Aorta (tissue), 5 donors: ENCODE measurements at regions not wholly inside any gene's neighbourhood (a gene's known extent, or its start where the extent isn't known, plus 50 kb on each side); places are given as distances from the start of the nearest gene placed in this dataset.

Experiments
- ATAC-seq: fragments of 200-7000 bp; cut with Tn5 transposase; one replicate; pipeline ENCODE4 v1.9.1; 2022; ENCODE audit warnings: moderate library complexity; ENCODE audit not compliant: low FRiP score
- DNase-seq, 2 donors: peaks; one replicate each; pipeline ENCODE4 v3.0.0-alpha.2; 2020
- H3K27ac ChIP-seq, 2 donors: one replicate each; pipeline ENCODE4 v1.5.1; 2013; ENCODE audit warnings: low read length in 2 of 2, mild to moderate bottlenecking in 2 of 2, moderate library complexity in 2 of 2, control low read depth in 1 of 2, inconsistent platforms in 1 of 2, low read depth in 1 of 2
- H3K27me3 ChIP-seq, 2 donors: one replicate each; pipeline ENCODE4 v1.6.1; 2013; ENCODE audit warnings: control low read depth in 1 of 2, low read length in 1 of 2, mild to moderate bottlenecking in 1 of 2, moderate library complexity in 1 of 2; ENCODE audit not compliant: insufficient read depth in 2 of 2, control insufficient read depth in 1 of 2
- H3K36me3 ChIP-seq, 2 donors: one replicate each; pipeline ENCODE4 v1.6.1; 2013; ENCODE audit warnings: control low read depth in 1 of 2, low read length in 1 of 2, mild to moderate bottlenecking in 1 of 2; ENCODE audit not compliant: insufficient read depth in 2 of 2, control insufficient read depth in 1 of 2
- H3K4me1 ChIP-seq, 2 donors: one replicate each; pipeline ENCODE4 v1.6.1; 2013; ENCODE audit warnings: low read length in 2 of 2, control low read depth in 1 of 2, mild to moderate bottlenecking in 1 of 2, moderate library complexity in 1 of 2; ENCODE audit not compliant: insufficient read depth in 2 of 2, control insufficient read depth in 1 of 2
- H3K4me3 ChIP-seq, 2 donors: one replicate each; pipeline ENCODE4 v1.5.1; 2013; ENCODE audit warnings: low read length in 2 of 2, control low read depth in 1 of 2, mild to moderate bottlenecking in 1 of 2
- H3K9me3 ChIP-seq: one replicate; pipeline ENCODE4 v1.6.1; 2013; ENCODE audit warnings: mild to moderate bottlenecking, low read length; ENCODE audit not compliant: control insufficient read depth
- WGBS, 2 donors: extraction: QIAGEN DNeasy Blood & Tissue Kit; methylation state at CpG; one replicate each; pipeline ENCODE4 v1.1.7; 2013; 5-methylcytosine and 5-hydroxymethylcytosine counted together
- intact Hi-C, 2 donors: fragments of 100-400 bp; cut with DNase I; formaldehyde crosslinking; loops; one replicate each; pipeline versions ENCODE4 v1.14.2 to v1.15.0; 2022
- donor health status: healthy with polysubstance abuse.
- donor health status: Bipolar disorder and iron deficiency.
- donor health status: DM: no; HTN: no; CAD: no.
- donor health status: DM: no; HTN: no; CAD: no.
- donor health status: DM: yes; HTN: yes; CAD: no.

GRCh38 chr7:26451997-26452396, 160.3 kb downstream of the SNX10 start:
- H3K4me1 ChIP-seq: no peaks in the 10 kb centered on the region
- H3K27me3 ChIP-seq: no peaks in the 10 kb centered on the region
- DNase-seq (no peak), ATAC-seq (no peak)
- no peak overlapping the region for H3K27ac ChIP-seq
- intact Hi-C loops: no loop called here
- H3K9me3 ChIP-seq: no peaks in the 10 kb centered on the region
- no peaks in the 10 kb centered on the region for H3K36me3 ChIP-seq
- H3K4me3 ChIP-seq: no peak overlapping the region
- 71 to 75% methylated on average over 3 of the region's 3 CpGs for WGBS, 2 donors

DNA sequence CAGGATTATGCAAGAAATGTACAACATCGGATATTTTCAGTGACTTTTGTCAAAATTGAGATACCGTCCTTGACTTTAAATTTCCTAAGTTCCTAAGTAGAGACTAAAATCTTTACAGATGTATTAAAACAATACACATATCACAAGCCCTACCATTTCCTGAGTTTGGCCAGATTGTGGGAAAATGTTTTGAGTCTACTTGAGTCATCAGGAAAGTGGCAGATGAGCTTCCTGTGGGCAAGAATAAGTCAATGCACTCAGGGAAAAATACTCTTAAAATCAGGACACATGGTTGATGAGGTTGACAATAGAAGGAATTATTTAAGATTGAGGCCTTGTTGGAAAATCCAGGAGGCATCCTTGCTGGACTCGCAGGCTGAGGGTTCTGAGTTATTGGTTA, 162.5 kb downstream of the SNX10 start:
- intact Hi-C loops: no loop called here
- no peak overlapping the region for H3K27ac ChIP-seq
- WGBS, 2 donors: 44 to 66% methylated on average over 3 of the region's 3 CpGs
- H3K27me3 ChIP-seq: no peaks in the 10 kb centered on the region
- no peak overlapping the region for H3K4me3 ChIP-seq
- H3K4me1 ChIP-seq: no peaks in the 10 kb centered on the region
- ATAC-seq (no peak), DNase-seq (no peak)
- H3K9me3 ChIP-seq: no peaks in the 10 kb centered on the region
- no peaks in the 10 kb centered on the region for H3K36me3 ChIP-seq

DNA sequence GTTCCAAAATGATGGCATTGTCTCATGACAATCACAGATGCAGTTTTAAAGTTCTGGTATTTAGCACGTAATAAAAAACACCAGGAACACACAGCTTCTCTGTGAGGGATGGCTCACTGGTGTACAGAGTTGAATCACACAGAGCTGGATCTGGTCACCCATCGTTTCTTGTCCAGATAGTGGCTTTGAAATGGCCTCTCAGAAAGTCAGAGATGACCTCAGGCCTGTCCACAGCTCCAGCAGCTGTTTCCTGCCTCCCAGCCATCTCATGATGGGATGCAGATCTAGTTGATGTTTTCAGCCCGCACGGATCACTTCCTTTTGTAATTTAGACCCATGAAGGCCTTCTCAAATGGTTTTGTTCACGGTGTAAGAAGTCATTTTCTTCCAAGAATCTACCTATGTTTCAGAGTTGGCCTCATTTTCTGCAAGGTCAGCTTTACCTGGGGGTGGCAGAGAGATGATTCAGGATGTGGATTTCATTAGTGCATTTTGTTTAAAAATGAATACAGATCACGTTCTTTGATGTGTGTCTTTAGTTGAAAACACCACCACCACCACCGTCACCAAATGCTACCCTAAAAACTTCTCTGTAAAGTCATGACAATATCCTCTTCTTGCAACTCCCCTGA, 166.2 kb downstream of the SNX10 start:
- H3K27me3 ChIP-seq: no peaks in the 10 kb centered on the region
- no peaks in the 10 kb centered on the region for H3K36me3 ChIP-seq
- ATAC-seq (no peak), DNase-seq (no peak)
- no peak overlapping the region for H3K4me3 ChIP-seq
- intact Hi-C loops: no loop called here
- no peak overlapping the region for H3K27ac ChIP-seq
- H3K9me3 ChIP-seq: no peaks in the 10 kb centered on the region
- H3K4me1 ChIP-seq: no peaks in the 10 kb centered on the region
- WGBS, 2 donors: 83 to 86% methylated on average over 7 of the region's 7 CpGs

DNA sequence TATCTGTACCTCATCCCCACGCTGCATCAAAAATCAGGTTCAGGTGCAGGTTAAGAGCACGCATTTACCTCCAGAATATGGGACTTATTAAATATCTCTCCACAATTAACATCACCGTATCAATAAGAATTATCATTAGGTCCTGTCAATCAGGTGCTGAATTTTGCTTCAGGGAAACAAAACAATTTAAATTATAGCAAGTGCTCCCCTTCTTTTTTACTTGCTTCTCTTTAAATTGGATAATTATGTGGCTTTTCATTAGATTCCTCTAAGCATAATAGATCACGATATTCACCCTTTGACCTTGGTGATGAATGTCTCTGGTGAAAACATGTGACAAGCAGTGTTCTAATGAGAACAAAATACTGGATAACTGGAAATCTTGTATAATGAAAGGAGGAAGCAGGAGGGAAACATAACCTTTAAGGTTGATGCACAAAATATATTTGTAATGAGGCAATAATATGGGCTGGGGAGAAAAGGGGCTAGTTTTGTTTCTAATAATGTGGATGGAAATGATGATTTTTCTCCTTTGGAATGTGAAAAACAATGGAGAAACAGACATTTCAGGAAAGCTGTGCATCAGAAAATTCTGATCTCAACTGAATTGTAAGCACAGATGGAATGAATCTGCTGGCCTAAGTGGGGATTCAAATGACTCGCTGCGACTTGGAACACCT, 166.9 kb downstream of the SNX10 start:
- H3K4me3 ChIP-seq: no peak overlapping the region
- H3K27me3 ChIP-seq: no peaks in the 10 kb centered on the region
- no peak overlapping the region for H3K27ac ChIP-seq
- DNase-seq: no peak
- WGBS, 2 donors: 84 to 93% methylated on average over 6 of the region's 6 CpGs
- no peaks in the 10 kb centered on the region for H3K4me1 ChIP-seq
- intact Hi-C loops: no loop called here
- no peaks in the 10 kb centered on the region for H3K36me3 ChIP-seq
- no peaks in the 10 kb centered on the region for H3K9me3 ChIP-seq
- ATAC-seq: no peak

DNA sequence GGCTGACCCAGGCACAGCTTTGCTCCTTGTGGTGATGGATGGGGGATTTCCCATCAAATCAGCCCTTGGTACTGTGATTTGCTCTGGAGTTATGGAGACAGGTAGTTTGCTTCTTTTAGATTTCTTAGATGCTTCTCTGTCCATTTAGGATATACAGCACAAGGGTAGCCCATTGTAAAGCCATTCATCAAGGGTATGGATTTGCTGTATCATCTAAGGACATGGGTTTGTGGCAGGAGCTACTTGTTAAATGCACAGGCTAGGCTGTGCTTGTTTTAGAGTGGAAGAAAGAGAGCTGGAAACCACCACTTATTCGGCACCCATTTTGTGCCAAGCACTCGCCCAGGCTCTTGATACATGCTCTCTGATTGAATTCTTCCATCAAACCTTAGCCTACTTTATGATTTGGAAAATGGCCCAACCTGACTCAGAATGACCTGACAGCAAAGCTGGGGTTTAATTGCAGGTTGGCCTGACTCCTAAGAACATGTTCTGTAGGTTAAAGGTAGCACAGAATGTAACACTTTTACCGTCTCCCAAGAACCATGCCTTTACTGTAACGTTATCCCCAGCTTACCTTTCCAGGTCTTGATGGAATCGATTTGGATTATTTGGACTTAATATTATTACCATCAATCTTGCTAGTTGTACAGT, 168.0 kb downstream of the SNX10 start:
- ATAC-seq (no peak), DNase-seq (no peak)
- no peak overlapping the region for H3K27ac ChIP-seq
- H3K9me3 ChIP-seq: no peaks in the 10 kb centered on the region
- no peaks in the 10 kb centered on the region for H3K4me1 ChIP-seq
- intact Hi-C loops: no loop called here
- WGBS, 2 donors: 59 to 63% methylated on average over 5 of the region's 5 CpGs
- no peaks in the 10 kb centered on the region for H3K27me3 ChIP-seq
- H3K36me3 ChIP-seq: no peaks in the 10 kb centered on the region
- H3K4me3 ChIP-seq: no peak overlapping the region

DNA sequence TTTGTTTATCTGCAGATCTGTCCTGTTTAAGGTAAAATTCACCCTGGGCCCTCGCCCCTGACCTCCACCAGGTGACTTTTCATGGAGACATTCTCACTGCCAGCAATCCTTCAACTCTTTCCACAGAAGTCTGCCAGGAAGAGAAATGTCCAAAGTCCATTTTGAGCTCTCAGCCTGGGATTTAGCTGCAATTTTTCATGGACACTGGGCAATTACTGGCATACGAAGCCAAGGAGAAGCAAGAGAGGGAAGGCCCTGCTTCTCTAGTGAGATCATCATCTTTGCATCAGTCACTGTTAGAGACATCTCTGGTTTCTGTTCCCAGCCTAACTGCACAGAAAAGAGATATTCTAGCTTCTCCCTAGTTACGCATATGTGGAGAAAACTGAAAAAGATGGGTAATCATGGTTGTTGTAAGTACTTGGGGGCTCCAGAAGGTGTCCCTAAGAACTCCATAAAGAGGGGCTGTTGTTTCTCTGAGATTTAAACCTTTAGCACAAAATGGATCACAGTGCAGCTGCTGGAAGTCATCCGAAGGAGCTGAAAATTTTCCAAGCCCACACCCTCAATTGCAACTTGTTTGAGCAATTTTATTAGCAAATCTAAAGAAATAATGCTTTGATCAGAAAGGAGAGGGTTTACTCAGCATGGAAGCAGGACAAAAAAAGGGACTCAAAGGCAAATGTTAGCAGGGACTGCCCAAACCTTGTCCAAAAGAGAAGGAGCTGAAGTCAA, 168.9 kb downstream of the SNX10 start:
- Histone ChIP-seq H3K9me3 (no peaks in the 10 kb centered on the region), H3K4me3 (no peak overlapping the region), H3K4me1 (no peaks in the 10 kb centered on the region), H3K27ac (no peak overlapping the region), H3K36me3 (no peaks in the 10 kb centered on the region), H3K27me3 (no peaks in the 10 kb centered on the region)
- intact Hi-C loops: no loop called here
- WGBS, 2 donors: 76 to 81% methylated on average over 4 of the region's 4 CpGs
- DNase-seq: no peak
- ATAC-seq: no peak

GRCh38 chr7:26461518-26461917, 169.9 kb downstream of the SNX10 start:
- Histone ChIP-seq H3K27ac (no peak overlapping the region), H3K36me3 (no peaks in the 10 kb centered on the region), H3K27me3 (no peaks in the 10 kb centered on the region), H3K4me1 (no peaks in the 10 kb centered on the region), H3K9me3 (no peaks in the 10 kb centered on the region), H3K4me3 (no peak overlapping the region)
- ATAC-seq (no peak), DNase-seq (no peak)
- intact Hi-C loops: no loop called here
- WGBS, 2 donors: 95 to 96% methylated on average over 7 of the region's 7 CpGs

DNA sequence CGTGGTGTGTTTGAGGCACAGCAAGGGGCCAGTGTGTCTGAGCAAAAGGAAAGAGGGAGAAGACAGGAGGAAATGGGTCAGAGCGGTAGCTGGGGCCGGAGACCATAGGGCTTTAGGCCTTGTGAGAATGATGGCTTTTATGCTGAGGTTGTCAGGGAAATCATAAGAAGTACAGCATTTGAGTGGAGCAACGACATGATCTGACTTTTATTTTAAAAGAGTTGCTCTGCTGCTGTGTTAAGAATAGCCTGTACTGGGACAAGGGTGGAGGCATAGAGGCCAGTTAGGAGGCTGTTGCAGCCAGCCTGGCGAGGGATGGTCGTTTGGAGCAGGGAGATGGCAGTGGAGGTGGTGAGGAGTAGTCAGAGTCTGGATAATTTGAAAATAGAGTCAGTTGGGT, 174.3 kb downstream of the SNX10 start:
- Histone ChIP-seq H3K4me3 (no peak overlapping the region), H3K27me3 (no peaks in the 10 kb centered on the region), H3K9me3 (no peaks in the 10 kb centered on the region), H3K36me3 (no peaks in the 10 kb centered on the region), H3K27ac (no peak overlapping the region), H3K4me1 (no peaks in the 10 kb centered on the region)
- intact Hi-C loops: no loop called here
- WGBS, 2 donors: 79 to 80% methylated on average over 6 of the region's 6 CpGs
- DNase-seq (no peak), ATAC-seq (no peak)
